T-cell (primary cell): ENCODE measurements at regions not wholly inside any gene's neighbourhood (a gene's known extent, or its start where the extent isn't known, plus 50 kb on each side); places are given as distances from the start of the nearest gene placed in this dataset.

Experiments
- ATAC-seq, 4 experiments: fragments of 200-7000 bp in 3 of 4; fragments of 150-1000 bp in 1 of 4; cut with Tn5 transposase; replicated peaks in 1 of 4; 1 replicate in 3 of 4; 2 replicates in 1 of 4; pipeline ENCODE4 v1.10.0; 2021; ENCODE audit warnings: moderate library complexity in 3 of 4, mild to moderate bottlenecking in 2 of 4, moderate number of reproducible peaks in 1 of 4
- CTCF ChIA-PET, 2 donors: fragments of 300-600 bp; sonication (Branson Sonifier 250); formaldehyde crosslinking; loops; one replicate each; lab custom pipeline; 2022; ENCODE audit warnings: antibody characterized with exemption in 2 of 2; lab: Charles Lee
- POLR2A ChIA-PET, 2 donors: fragments of 300-600 bp; sonication (Branson Sonifier 250); formaldehyde crosslinking; loops; one replicate each; lab custom pipeline; 2022; ENCODE audit warnings: antibody characterized with exemption in 2 of 2; lab: Charles Lee
- DNase-seq, 35 experiments: peaks; one replicate each; pipeline versions ENCODE4 v3.0.0 to v3.0.0-alpha.2; 2013 to 2023
- H3K27ac ChIP-seq: one replicate; pipeline ENCODE4 v1.5.1; 2013; ENCODE audit warnings: low read length
- H3K27me3 ChIP-seq, 2 experiments: replicated peaks in 1 of 2; 1 replicate in 1 of 2; 2 replicates in 1 of 2; pipeline versions ENCODE4 v1.6.1 to v1.7.0; 2013; ENCODE audit warnings: low read length in 1 of 2, mixed read lengths in 1 of 2; ENCODE audit not compliant: control insufficient read depth in 2 of 2, insufficient read depth in 2 of 2; ENCODE audit errors: extremely low read depth in 1 of 2
- H3K36me3 ChIP-seq, 2 donors: 1 replicate in 1 of 2; 2 replicates in 1 of 2; pipeline versions ENCODE4 v1.6.1 to v1.7.0; 2013; ENCODE audit warnings: low read length in 1 of 2; ENCODE audit not compliant: control insufficient read depth in 2 of 2, insufficient read depth in 1 of 2; ENCODE audit errors: extremely low read depth in 1 of 2
- H3K4me1 ChIP-seq, 2 experiments: 1 replicate in 1 of 2; 2 replicates in 1 of 2; pipeline versions ENCODE4 v1.6.1 to v1.7.0; 2013; ENCODE audit warnings: low read length in 2 of 2, mixed read lengths in 1 of 2; ENCODE audit not compliant: insufficient read depth in 2 of 2, control insufficient read depth in 1 of 2; ENCODE audit errors: extremely low read depth in 1 of 2
- H3K4me3 ChIP-seq, 2 donors: 1 replicate in 1 of 2; 2 replicates in 1 of 2; pipeline versions ENCODE4 v1.5.1 to v1.7.0; 2013; ENCODE audit warnings: mild to moderate bottlenecking in 2 of 2, low read length in 1 of 2, moderate library complexity in 1 of 2; ENCODE audit not compliant: control insufficient read depth in 1 of 2; ENCODE audit errors: extremely low read depth in 1 of 2
- H3K9me3 ChIP-seq: 2 replicates; pipeline ENCODE4 v1.7.0; 2013
- H3K27ac Mint-ChIP-seq, 2 donors: one replicate each; pipeline ENCODE4 v1.8.0; 2020 to 2021; ENCODE audit warnings: mild to moderate bottlenecking in 2 of 2, mixed read lengths in 2 of 2
- H3K27me3 Mint-ChIP-seq, 2 donors: one replicate each; pipeline ENCODE4 v1.8.0; 2021 to 2022; ENCODE audit warnings: mixed read lengths in 2 of 2
- H3K36me3 Mint-ChIP-seq: one replicate; pipeline ENCODE4 v1.8.0; 2021; ENCODE audit warnings: mixed read lengths
- H3K4me1 Mint-ChIP-seq, 3 donors: one replicate each; pipeline ENCODE4 v1.8.0; 2020 to 2022; ENCODE audit warnings: mixed read lengths in 3 of 3, mild to moderate bottlenecking in 1 of 3
- H3K4me3 Mint-ChIP-seq, 3 donors: one replicate each; pipeline ENCODE4 v1.8.0; 2020 to 2022; ENCODE audit warnings: mild to moderate bottlenecking in 3 of 3, mixed read lengths in 3 of 3, moderate library complexity in 3 of 3
- H3K9me3 Mint-ChIP-seq, 3 donors: one replicate each; pipeline ENCODE4 v1.8.0; 2020 to 2022; ENCODE audit warnings: mixed read lengths in 3 of 3
- WGBS: methylation state at CpG from one replicate; pipeline ENCODE4 v1.1.5; 2013; ENCODE audit warnings: missing lambda C conversion rate; ENCODE audit not compliant: insufficient coverage; 5-methylcytosine and 5-hydroxymethylcytosine counted together

GRCh38 chr16:59045501-59045900 is 311.4 kb upstream of the GOT2 start:
- H3K36me3 ChIP-seq, result no peaks in the 10 kb centered on the region
- ChIA-PET CTCF (no interaction called here), POLR2A (no interaction called here)
- no peak overlapping the region for H3K27ac ChIP-seq
- H3K4me1 ChIP-seq, result no peaks in the 10 kb centered on the region
- Mint-ChIP-seq H3K27me3 (no peaks in the 10 kb centered on the region), H3K4me3 (no peak overlapping the region), H3K36me3 (no peaks in the 10 kb centered on the region), H3K9me3 (peaks cover 2 to 5% (median 4%) of the 10 kb centered on the region in 3 donors), H3K27ac (no peak overlapping the region), H3K4me1 (no peaks in the 10 kb centered on the region)
- no peak for ATAC-seq
- no peak for DNase-seq
- no peaks in the 10 kb centered on the region for H3K9me3 ChIP-seq
- no CpG with 5 or more reads among the region's 4 CpGs for WGBS
- H3K27me3 ChIP-seq, result no peaks in the 10 kb centered on the region
- H3K4me3 ChIP-seq, result no peak overlapping the region

GRCh38 chr16:59044616-59045015 is 310.5 kb upstream of the GOT2 start:
- Mint-ChIP-seq H3K4me1 (no peaks in the 10 kb centered on the region), H3K27ac (no peak overlapping the region), H3K36me3 (no peaks in the 10 kb centered on the region), H3K4me3 (no peak overlapping the region), H3K27me3 (no peaks in the 10 kb centered on the region), H3K9me3 (peaks cover 2 to 5% (median 4%) of the 10 kb centered on the region in 3 donors)
- ATAC-seq (no peak), DNase-seq (no peak)
- H3K4me3 ChIP-seq, result no peak overlapping the region
- H3K4me1 ChIP-seq, result no peaks in the 10 kb centered on the region
- POLR2A ChIA-PET, result no interaction called here
- CTCF ChIA-PET, result no interaction called here
- H3K27me3 ChIP-seq, result no peaks in the 10 kb centered on the region
- H3K9me3 ChIP-seq, result no peaks in the 10 kb centered on the region
- no peak overlapping the region for H3K27ac ChIP-seq
- no peaks in the 10 kb centered on the region for H3K36me3 ChIP-seq

- Mint-ChIP-seq H3K27ac (no peak overlapping the region), H3K36me3 (no peaks in the 10 kb centered on the region), H3K4me3 (no peak overlapping the region), H3K27me3 (no peaks in the 10 kb centered on the region), H3K4me1 (no peaks in the 10 kb centered on the region), H3K9me3 (peaks cover 2 to 8% (median 5%) of the 10 kb centered on the region in 3 donors)
- 60% methylated on average over 1 of the region's 2 CpGs for WGBS
- Histone ChIP-seq H3K27me3 (no peaks in the 10 kb centered on the region), H3K4me1 (no peaks in the 10 kb centered on the region), H3K4me3 (no peak overlapping the region), H3K9me3 (no peaks in the 10 kb centered on the region), H3K36me3 (no peaks in the 10 kb centered on the region), H3K27ac (no peak overlapping the region)
- peak in 1 of 35 experiments; percentile 2 for DNase-seq
- ATAC-seq, result no peak
- ChIA-PET CTCF (no interaction called here), POLR2A (no interaction called here)
Observed at GRCh38 chr16:59042301-59042700, 308.2 kb upstream of the GOT2 start.

GRCh38 chr16:59039066-59039720 is 305.1 kb upstream of the GOT2 start:
- no peak overlapping the region for H3K27ac ChIP-seq
- ChIA-PET POLR2A (no interaction called here), CTCF (no interaction called here)
- Mint-ChIP-seq H3K4me3 (no peak overlapping the region), H3K36me3 (no peaks in the 10 kb centered on the region), H3K27me3 (no peaks in the 10 kb centered on the region), H3K27ac (no peak overlapping the region), H3K9me3 (peaks cover 3 to 13% (median 5%) of the 10 kb centered on the region in 3 donors), H3K4me1 (no peaks in the 10 kb centered on the region)
- DNase-seq (no peak), ATAC-seq (no peak)
- H3K9me3 ChIP-seq, result no peaks in the 10 kb centered on the region
- no CpG with 5 or more reads among the region's 3 CpGs for WGBS
- H3K27me3 ChIP-seq, result no peaks in the 10 kb centered on the region
- H3K4me3 ChIP-seq, result no peak overlapping the region
- H3K36me3 ChIP-seq, result no peaks in the 10 kb centered on the region
- no peaks in the 10 kb centered on the region for H3K4me1 ChIP-seq

GRCh38 chr16:59030923-59031485 is 296.9 kb upstream of the GOT2 start:
- DNase-seq (no peak), ATAC-seq (no peak)
- ChIA-PET POLR2A (no interaction called here), CTCF (no interaction called here)
- Histone ChIP-seq H3K27ac (no peak overlapping the region), H3K27me3 (no peaks in the 10 kb centered on the region), H3K4me1 (no peaks in the 10 kb centered on the region), H3K36me3 (no peaks in the 10 kb centered on the region), H3K9me3 (no peaks in the 10 kb centered on the region), H3K4me3 (no peak overlapping the region)
- H3K27me3 Mint-ChIP-seq, result no peaks in the 10 kb centered on the region
- H3K4me3 Mint-ChIP-seq, result no peak overlapping the region
- no peak overlapping the region for H3K27ac Mint-ChIP-seq
- no peaks in the 10 kb centered on the region for H3K4me1 Mint-ChIP-seq
- WGBS, result no CpG with 5 or more reads among the region's 6 CpGs
- peaks cover 0 to 5% (median 3%) of the 10 kb centered on the region in 3 donors for H3K9me3 Mint-ChIP-seq
- H3K36me3 Mint-ChIP-seq, result no peaks in the 10 kb centered on the region

GRCh38 chr16:59021751-59022150 is 287.6 kb upstream of the GOT2 start:
- peaks cover 2 to 20% (median 13%) of the 10 kb centered on the region in 3 donors for H3K9me3 Mint-ChIP-seq
- ATAC-seq (no peak), DNase-seq (no peak)
- no peaks in the 10 kb centered on the region for H3K4me1 Mint-ChIP-seq
- Histone ChIP-seq H3K27me3 (no peaks in the 10 kb centered on the region), H3K9me3 (no peaks in the 10 kb centered on the region), H3K36me3 (no peaks in the 10 kb centered on the region), H3K4me1 (no peaks in the 10 kb centered on the region), H3K27ac (no peak overlapping the region), H3K4me3 (no peak overlapping the region)
- ChIA-PET POLR2A (no interaction called here), CTCF (no interaction called here)
- no peak overlapping the region for H3K27ac Mint-ChIP-seq
- H3K27me3 Mint-ChIP-seq, result no peaks in the 10 kb centered on the region
- no peaks in the 10 kb centered on the region for H3K36me3 Mint-ChIP-seq
- no peak overlapping the region for H3K4me3 Mint-ChIP-seq
- WGBS, result 63% methylated on average over 1 of the region's 7 CpGs
